Right cardiac atrium (tissue), 5 donors: ENCODE measurements at regions not wholly inside any gene's neighbourhood (a gene's known extent, or its start where the extent isn't known, plus 50 kb on each side); places are given as distances from the start of the nearest gene placed in this dataset.
A peak's percentile ranks its signal among the peaks of the same experiment; 100 is the strongest.

Experiments used
- ATAC-seq, 2 donors: fragments of 200-7000 bp; cut with Tn5 transposase; one replicate each; pipeline versions ENCODE4 v1.8.0 to v1.9.1; 2020; ENCODE audit warnings: moderate library complexity in 2 of 2, mild to moderate bottlenecking in 1 of 2
- DNase-seq, 3 donors: peaks; one replicate each; pipeline ENCODE4 v3.0.0-alpha.2; 2020
- H3K27ac ChIP-seq: one replicate; pipeline ENCODE4 v1.5.1; 2013; ENCODE audit warnings: mild to moderate bottlenecking, low read length, control low read depth, moderate library complexity
- H3K27me3 ChIP-seq: one replicate; pipeline ENCODE4 v1.6.1; 2013; ENCODE audit not compliant: control insufficient read depth, insufficient read depth
- H3K4me1 ChIP-seq: one replicate; pipeline ENCODE4 v1.6.1; 2013; ENCODE audit warnings: low read length; ENCODE audit not compliant: control insufficient read depth, insufficient read depth
- H3K4me3 ChIP-seq: one replicate; pipeline ENCODE4 v1.5.1; 2013; ENCODE audit warnings: low read length, control low read depth
- H3K9me3 ChIP-seq: one replicate; pipeline ENCODE4 v1.6.1; 2013; ENCODE audit warnings: low read length; ENCODE audit not compliant: control insufficient read depth
- WGBS: extraction: QIAGEN DNeasy Blood & Tissue Kit; methylation state at CpG from one replicate; pipeline ENCODE4 v1.1.7; 2013; 5-methylcytosine and 5-hydroxymethylcytosine counted together
- intact Hi-C, 4 donors: fragments of 100-400 bp; cut with DNase I; formaldehyde crosslinking; loops; one replicate each; pipeline versions ENCODE4 v1.11.0 to v1.14.0; 2022 to 2023
- donor health status: healthy with polysubstance abuse.
- donor health status: DM: no; HTN: yes; CAD: no.
- donor health status: DM: no; HTN: no; CAD: no.
- donor health status: DM: no; HTN: yes; CAD: no; lungs with severe emphysema.
- donor health status: DM: yes; HTN: yes; CAD: no.

GRCh38 chr9:89747596-89747995, 142.8 kb downstream of the GADD45G start:
- H3K27ac ChIP-seq: no peak overlapping the region
- peak; percentile 64 to 81 for ATAC-seq
- intact Hi-C loops: loop anchor here in 1 of 4 donors (10.0 kb wide), 1 partner anchor 143 kb away; the partner anchor contains the start of gene GADD45G
- DNase-seq: peak; percentile 75 to 92 (median 90)
- 63% methylated on average over 13 of the region's 13 CpGs for WGBS
- no peaks in the 10 kb centered on the region for H3K9me3 ChIP-seq
- H3K27me3 ChIP-seq: no peaks in the 10 kb centered on the region
- no peak overlapping the region for H3K4me3 ChIP-seq
- H3K4me1 ChIP-seq: peaks cover 5% of the 10 kb centered on the region

GRCh38 chr9:89748021-89748670, 143.3 kb downstream of the GADD45G start:
- DNase-seq (peak in 1 of 3 donors; percentile 2), ATAC-seq (no peak)
- Histone ChIP-seq H3K27ac (no peak overlapping the region), H3K4me1 (peaks cover 5% of the 10 kb centered on the region), H3K9me3 (no peaks in the 10 kb centered on the region), H3K27me3 (no peaks in the 10 kb centered on the region), H3K4me3 (no peak overlapping the region)
- 57% methylated on average over 6 of the region's 6 CpGs for WGBS
- intact Hi-C loops: loop anchor here in 1 of 4 donors (10.0 kb wide), 1 partner anchor 143 kb away; the partner anchor contains the start of gene GADD45G

GRCh38 chr9:89748831-89749499, 144.2 kb downstream of the GADD45G start:
- no peak overlapping the region for H3K27ac ChIP-seq
- ATAC-seq (no peak), DNase-seq (peak in 1 of 3 donors; percentile 26)
- H3K4me1 ChIP-seq: peaks cover 5% of the 10 kb centered on the region
- H3K27me3 ChIP-seq: no peaks in the 10 kb centered on the region
- no peaks in the 10 kb centered on the region for H3K9me3 ChIP-seq
- 80% methylated on average over 6 of the region's 6 CpGs for WGBS
- H3K4me3 ChIP-seq: no peak overlapping the region
- intact Hi-C loops: loop anchor here in 1 of 4 donors (10.0 kb wide), 1 partner anchor 144 kb away; the partner anchor contains the start of gene GADD45G

- DNase-seq (no peak), ATAC-seq (no peak)
- H3K27me3 ChIP-seq: no peaks in the 10 kb centered on the region
- H3K9me3 ChIP-seq: no peaks in the 10 kb centered on the region
- H3K4me1 ChIP-seq: peaks cover 5% of the 10 kb centered on the region
- 90% methylated on average over 3 of the region's 3 CpGs for WGBS
- H3K4me3 ChIP-seq: no peak overlapping the region
- no peak overlapping the region for H3K27ac ChIP-seq
- intact Hi-C loops: loop anchor here in 2 of 4 donors (10.0 kb wide), 1 partner anchor 145 kb away; the partner anchor contains the start of gene GADD45G (in 2 of the 2)
Measured at GRCh38 chr9:89749500-89750116, 144.8 kb downstream of the GADD45G start.

- no peaks in the 10 kb centered on the region for H3K27me3 ChIP-seq
- intact Hi-C loops: loop anchor here in 1 of 4 donors (10.0 kb wide), 1 partner anchor 145 kb away; the partner anchor contains the start of gene GADD45G
- no peak overlapping the region for H3K27ac ChIP-seq
Measured at GRCh38 chr9:89750117-89750791, 145.4 kb downstream of the GADD45G start.

GRCh38 chr9:89751079-89751825, 146.4 kb downstream of the GADD45G start:
- no peak for DNase-seq
- H3K27ac ChIP-seq: no peak overlapping the region
- WGBS: 85% methylated on average over 6 of the region's 6 CpGs
- H3K9me3 ChIP-seq: no peaks in the 10 kb centered on the region
- H3K4me1 ChIP-seq: peaks cover 5% of the 10 kb centered on the region
- intact Hi-C loops: loop anchor here in 1 of 4 donors (10.0 kb wide), 1 partner anchor 146 kb away; the partner anchor contains the start of gene GADD45G
- no peaks in the 10 kb centered on the region for H3K27me3 ChIP-seq
- no peak overlapping the region for H3K4me3 ChIP-seq
- ATAC-seq: no peak

More at GRCh38 chr9:89750117-89750791, 145.4 kb downstream of the GADD45G start:
- Histone ChIP-seq H3K4me1 (peaks cover 5% of the 10 kb centered on the region), H3K9me3 (no peaks in the 10 kb centered on the region), H3K4me3 (no peak overlapping the region)
- peak; percentile 59 to 69 for ATAC-seq
- peak; percentile 69 to 85 (median 84) for DNase-seq
- 59% methylated on average over 10 of the region's 10 CpGs for WGBS

- Histone ChIP-seq H3K4me3 (no peak overlapping the region), H3K4me1 (peaks cover 5% of the 10 kb centered on the region), H3K9me3 (no peaks in the 10 kb centered on the region), H3K27ac (no peak overlapping the region), H3K27me3 (no peaks in the 10 kb centered on the region)
- DNase-seq: no peak
- WGBS: 92% methylated on average over 4 of the region's 4 CpGs
- intact Hi-C loops: loop anchor here in 1 of 4 donors (10.0 kb wide), 1 partner anchor 147 kb away; the partner anchor contains the start of gene GADD45G
- ATAC-seq: no peak
Measured at GRCh38 chr9:89752154-89752553, 147.3 kb downstream of the GADD45G start.

GRCh38 chr9:89753472-89754055, 148.8 kb downstream of the GADD45G start:
- Histone ChIP-seq H3K9me3 (no peaks in the 10 kb centered on the region), H3K4me3 (no peak overlapping the region), H3K27me3 (no peaks in the 10 kb centered on the region), H3K27ac (no peak overlapping the region), H3K4me1 (peaks cover 2% of the 10 kb centered on the region)
- intact Hi-C loops: loop anchor here in 1 of 4 donors (10.0 kb wide), 1 partner anchor 149 kb away; the partner anchor contains the start of gene GADD45G
- WGBS: 88% methylated on average over 6 of the region's 6 CpGs
- ATAC-seq: no peak
- DNase-seq: no peak

GRCh38 chr9:89754193-89754592, 149.4 kb downstream of the GADD45G start:
- Histone ChIP-seq H3K27ac (no peak overlapping the region), H3K4me1 (no peaks in the 10 kb centered on the region), H3K27me3 (no peaks in the 10 kb centered on the region), H3K4me3 (no peak overlapping the region), H3K9me3 (no peaks in the 10 kb centered on the region)
- 98% methylated on average over 1 of the region's 1 CpG for WGBS
- DNase-seq: no peak
- intact Hi-C loops: loop anchor here in 1 of 4 donors (10.0 kb wide), 1 partner anchor 149 kb away; the partner anchor contains the start of gene GADD45G
- no peak for ATAC-seq
